ENCODE measurements at regions not wholly inside any gene's neighbourhood (a gene's known extent, or its start where the extent isn't known, plus 50 kb on each side); places are given as distances from the start of the nearest gene placed in this dataset.

GRCh38 chr2:34998741-34999140 lies 1356.8 kb upstream of the CRIM1 start:
- no peak overlapping the region for H3K4me3 ChIP-seq (ENCODE audit: low read depth, low read length)
- ChIA-PET POLR2A (no interaction called here), CTCF (no interaction called here)
- no peaks in the 10 kb centered on the region for H3K4me1 ChIP-seq (ENCODE audit: control insufficient read depth, insufficient read depth, low read length)
- H3K36me3 ChIP-seq (ENCODE audit: control insufficient read depth in 2 of 2, insufficient read depth in 1 of 2, low read length in 2 of 2): no peaks in the 10 kb centered on the region
- H3K9me3 ChIP-seq (ENCODE audit: control insufficient read depth, insufficient read depth, low read depth, low read length): no peaks in the 10 kb centered on the region
- TF ChIP-seq ZNF521 (tag by site-specific recombination; IDR thresholded peaks at IDR 0.05) (no peak), RBAK (tag by site-specific recombination; IDR thresholded peaks at IDR 0.05) (no peak), ZNF155 (tag by site-specific recombination; IDR thresholded peaks at IDR 0.05) (no peak), ZNF571 (tag by site-specific recombination; IDR thresholded peaks at IDR 0.05) (no peak), ZNF639 (tag by site-specific recombination; IDR thresholded peaks at IDR 0.05) (no peak), ZNF791 (tag by site-specific recombination; IDR thresholded peaks at IDR 0.05) (no peak), ZNF626 (tag by site-specific recombination; IDR thresholded peaks at IDR 0.05) (no peak)
- TF ChIP-seq, protein P1, sequence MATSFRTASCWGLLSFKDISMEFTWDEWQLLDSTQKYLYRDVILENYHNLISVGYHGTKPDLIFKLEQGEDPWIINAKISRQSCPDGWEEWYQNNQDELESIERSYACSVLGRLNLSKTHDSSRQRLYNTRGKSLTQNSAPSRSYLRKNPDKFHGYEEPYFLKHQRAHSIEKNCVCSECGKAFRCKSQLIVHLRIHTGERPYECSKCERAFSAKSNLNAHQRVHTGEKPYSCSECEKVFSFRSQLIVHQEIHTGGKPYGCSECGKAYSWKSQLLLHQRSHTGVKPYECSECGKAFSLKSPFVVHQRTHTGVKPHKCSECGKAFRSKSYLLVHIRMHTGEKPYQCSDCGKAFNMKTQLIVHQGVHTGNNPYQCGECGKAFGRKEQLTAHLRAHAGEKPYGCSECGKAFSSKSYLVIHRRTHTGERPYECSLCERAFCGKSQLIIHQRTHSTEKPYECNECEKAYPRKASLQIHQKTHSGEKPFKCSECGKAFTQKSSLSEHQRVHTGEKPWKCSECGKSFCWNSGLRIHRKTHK (tag by site-specific recombination; IDR thresholded peaks at IDR 0.05): no peak
- TF ChIP-seq, protein P2, sequence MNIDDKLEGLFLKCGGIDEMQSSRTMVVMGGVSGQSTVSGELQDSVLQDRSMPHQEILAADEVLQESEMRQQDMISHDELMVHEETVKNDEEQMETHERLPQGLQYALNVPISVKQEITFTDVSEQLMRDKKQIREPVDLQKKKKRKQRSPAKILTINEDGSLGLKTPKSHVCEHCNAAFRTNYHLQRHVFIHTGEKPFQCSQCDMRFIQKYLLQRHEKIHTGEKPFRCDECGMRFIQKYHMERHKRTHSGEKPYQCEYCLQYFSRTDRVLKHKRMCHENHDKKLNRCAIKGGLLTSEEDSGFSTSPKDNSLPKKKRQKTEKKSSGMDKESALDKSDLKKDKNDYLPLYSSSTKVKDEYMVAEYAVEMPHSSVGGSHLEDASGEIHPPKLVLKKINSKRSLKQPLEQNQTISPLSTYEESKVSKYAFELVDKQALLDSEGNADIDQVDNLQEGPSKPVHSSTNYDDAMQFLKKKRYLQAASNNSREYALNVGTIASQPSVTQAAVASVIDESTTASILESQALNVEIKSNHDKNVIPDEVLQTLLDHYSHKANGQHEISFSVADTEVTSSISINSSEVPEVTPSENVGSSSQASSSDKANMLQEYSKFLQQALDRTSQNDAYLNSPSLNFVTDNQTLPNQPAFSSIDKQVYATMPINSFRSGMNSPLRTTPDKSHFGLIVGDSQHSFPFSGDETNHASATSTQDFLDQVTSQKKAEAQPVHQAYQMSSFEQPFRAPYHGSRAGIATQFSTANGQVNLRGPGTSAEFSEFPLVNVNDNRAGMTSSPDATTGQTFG (tag by site-specific recombination; IDR thresholded peaks at IDR 0.05; ENCODE audit: borderline replicate concordance): no peak
- no peak overlapping the region for H3K27ac ChIP-seq (ENCODE audit: extremely low read depth, low read depth, low read length)

DNA sequence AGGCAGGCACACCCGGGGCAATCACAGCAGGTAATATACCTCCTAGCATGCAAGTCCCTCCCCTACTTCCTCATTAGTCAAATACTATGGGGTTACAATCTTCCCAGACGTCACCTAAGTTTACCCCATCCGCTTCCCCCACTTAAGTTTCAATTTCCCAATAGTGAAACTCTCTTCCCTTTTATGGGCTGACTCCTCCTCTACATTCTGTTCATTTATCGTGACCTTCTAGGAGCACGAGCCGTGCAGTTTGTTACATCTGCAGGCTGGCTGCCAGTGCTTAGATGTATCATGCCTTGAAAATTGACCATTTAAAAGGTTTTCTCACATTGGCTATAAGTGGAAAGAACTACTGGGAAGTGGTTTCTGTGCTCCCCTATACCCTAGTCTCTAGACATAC lies 1357.8 kb upstream of the CRIM1 start:
- H3K4me3 ChIP-seq (ENCODE audit: low read depth, low read length): no peak overlapping the region
- no peaks in the 10 kb centered on the region for H3K9me3 ChIP-seq (ENCODE audit: control insufficient read depth, insufficient read depth, low read depth, low read length)
- H3K36me3 ChIP-seq (ENCODE audit: control insufficient read depth in 2 of 2, insufficient read depth in 1 of 2, low read length in 2 of 2): no peaks in the 10 kb centered on the region
- H3K4me1 ChIP-seq (ENCODE audit: control insufficient read depth, insufficient read depth, low read length): no peaks in the 10 kb centered on the region
- CTCF ChIA-PET: no interaction called here
- POLR2A ChIA-PET: no interaction called here
- TF ChIP-seq, protein P3, sequence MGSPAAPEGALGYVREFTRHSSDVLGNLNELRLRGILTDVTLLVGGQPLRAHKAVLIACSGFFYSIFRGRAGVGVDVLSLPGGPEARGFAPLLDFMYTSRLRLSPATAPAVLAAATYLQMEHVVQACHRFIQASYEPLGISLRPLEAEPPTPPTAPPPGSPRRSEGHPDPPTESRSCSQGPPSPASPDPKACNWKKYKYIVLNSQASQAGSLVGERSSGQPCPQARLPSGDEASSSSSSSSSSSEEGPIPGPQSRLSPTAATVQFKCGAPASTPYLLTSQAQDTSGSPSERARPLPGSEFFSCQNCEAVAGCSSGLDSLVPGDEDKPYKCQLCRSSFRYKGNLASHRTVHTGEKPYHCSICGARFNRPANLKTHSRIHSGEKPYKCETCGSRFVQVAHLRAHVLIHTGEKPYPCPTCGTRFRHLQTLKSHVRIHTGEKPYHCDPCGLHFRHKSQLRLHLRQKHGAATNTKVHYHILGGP (tag by site-specific recombination; IDR thresholded peaks at IDR 0.05): no peak
- TF ChIP-seq ZBTB49 (tag by site-specific recombination; IDR thresholded peaks at IDR 0.05; ENCODE audit: low read depth): no peak
- TF ChIP-seq ZNF549 (tag by site-specific recombination; IDR thresholded peaks at IDR 0.05): no peak
- H3K27ac ChIP-seq (ENCODE audit: extremely low read depth, low read depth, low read length): no peak overlapping the region

DNA sequence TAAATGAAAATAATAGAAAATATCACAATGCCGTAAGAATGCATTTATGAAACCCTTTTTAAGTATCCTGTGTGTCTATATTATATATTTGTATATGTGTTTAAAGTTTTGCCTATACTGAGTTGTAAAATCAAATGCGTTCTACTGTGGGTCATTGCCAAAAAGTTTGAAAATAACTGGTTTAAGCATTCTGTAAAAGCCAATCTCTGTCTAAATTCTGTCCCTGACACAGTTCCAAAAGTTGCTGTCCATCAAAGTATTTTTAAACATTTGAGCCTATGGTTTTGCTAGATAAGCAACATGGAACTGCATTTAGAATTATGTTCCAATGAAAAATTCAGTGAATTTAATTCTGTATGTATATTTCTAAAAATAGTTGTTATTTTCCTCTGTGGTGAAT lies 1360.4 kb upstream of the CRIM1 start:
- CTCF ChIA-PET: interaction anchor here (0.6 kb wide), 1 partner anchor 910 kb away, joined by 5 read pairs; no protein-coding TSS in a partner anchor
- Histone ChIP-seq H3K9me3 (ENCODE audit: control insufficient read depth, insufficient read depth, low read depth, low read length) (no peaks in the 10 kb centered on the region), H3K27ac (ENCODE audit: extremely low read depth, low read depth, low read length) (no peak overlapping the region), H3K36me3 (ENCODE audit: control insufficient read depth in 2 of 2, insufficient read depth in 1 of 2, low read length in 2 of 2) (no peaks in the 10 kb centered on the region), H3K4me3 (ENCODE audit: low read depth, low read length) (no peak overlapping the region), H3K4me1 (ENCODE audit: control insufficient read depth, insufficient read depth, low read length) (no peaks in the 10 kb centered on the region)
- POLR2A ChIA-PET: no interaction called here
- no peak for TF ChIP-seq TCF7L2 (IDR thresholded peaks at IDR 0.05; ENCODE audit: borderline replicate concordance, low read depth, low read length)
- TF ChIP-seq ZNF280D (tag by site-specific recombination; IDR thresholded peaks at IDR 0.05): no peak
- no peak for TF ChIP-seq WT1 (tag by site-specific recombination; IDR thresholded peaks at IDR 0.05)
- TF ChIP-seq ZNF510 (tag by site-specific recombination; IDR thresholded peaks at IDR 0.05; ENCODE audit: insufficient replicate concordance): no peak
- no peak for TF ChIP-seq ZNF747 (tag by site-specific recombination; IDR thresholded peaks at IDR 0.05)
- TF ChIP-seq, protein P4, sequence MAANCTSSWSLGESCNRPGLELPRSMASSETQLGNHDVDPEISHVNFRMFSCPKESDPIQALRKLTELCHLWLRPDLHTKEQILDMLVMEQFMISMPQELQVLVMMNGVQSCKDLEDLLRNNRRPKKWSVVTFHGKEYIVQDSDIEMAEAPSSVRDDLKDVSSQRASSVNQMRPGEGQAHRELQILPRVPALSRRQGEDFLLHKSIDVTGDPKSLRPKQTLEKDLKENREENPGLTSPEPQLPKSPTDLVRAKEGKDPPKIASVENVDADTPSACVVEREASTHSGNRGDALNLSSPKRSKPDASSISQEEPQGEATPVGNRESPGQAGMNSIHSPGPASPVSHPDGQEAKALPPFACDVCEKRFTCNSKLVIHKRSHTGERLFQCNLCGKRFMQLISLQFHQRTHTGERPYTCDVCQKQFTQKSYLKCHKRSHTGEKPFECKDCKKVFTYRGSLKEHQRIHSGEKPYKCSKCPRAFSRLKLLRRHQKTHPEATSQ (tag by site-specific recombination; IDR thresholded peaks at IDR 0.05): no peak

All from HEK293 (cell line).